Trophoblast cell (in vitro differentiated cells and primary cell): ENCODE measurements at regions not wholly inside any gene's neighbourhood (a gene's known extent, or its start where the extent isn't known, plus 50 kb on each side); places are given as distances from the start of the nearest gene placed in this dataset.

Experiments
- DNase-seq, 2 donors: peaks; one replicate each; pipeline ENCODE4 v3.0.0-alpha.2; 2016
- H2AFZ ChIP-seq: 2 replicates; pipeline ENCODE4 v1.6.1; 2013; ENCODE audit warnings: low read length, moderate library complexity, mild to moderate bottlenecking; ENCODE audit not compliant: insufficient read depth, poor library complexity
- H2AK5ac ChIP-seq: 2 replicates; pipeline ENCODE4 v1.6.1; 2013; ENCODE audit warnings: mild to moderate bottlenecking, low read length
- H2BK120ac ChIP-seq: 2 replicates; pipeline ENCODE4 v1.6.1; 2013; ENCODE audit warnings: low read length, mild to moderate bottlenecking, moderate library complexity; ENCODE audit not compliant: insufficient read depth, poor library complexity
- H2BK12ac ChIP-seq: 2 replicates; pipeline ENCODE4 v1.6.1; 2013; ENCODE audit warnings: mild to moderate bottlenecking, low read length, moderate library complexity
- H2BK5ac ChIP-seq: 2 replicates; pipeline ENCODE4 v1.6.1; 2013; ENCODE audit warnings: low read length, low read depth, moderate library complexity, mild to moderate bottlenecking; ENCODE audit not compliant: poor library complexity
- H3K14ac ChIP-seq: 2 replicates; pipeline ENCODE4 v1.6.1; 2013; ENCODE audit warnings: mild to moderate bottlenecking, low read length
- H3K18ac ChIP-seq: 2 replicates; pipeline ENCODE4 v1.6.1; 2013; ENCODE audit warnings: mild to moderate bottlenecking, low read length
- H3K23ac ChIP-seq: 2 replicates; pipeline ENCODE4 v1.6.1; 2013; ENCODE audit warnings: low read length
- H3K27ac ChIP-seq: 2 replicates; pipeline ENCODE4 v1.5.1; 2013; ENCODE audit warnings: low read depth, mild to moderate bottlenecking, inconsistent platforms, low read length, moderate library complexity
- H3K27me3 ChIP-seq: 2 replicates; pipeline ENCODE4 v1.6.1; 2013; ENCODE audit warnings: inconsistent platforms, mild to moderate bottlenecking, low read length, moderate library complexity; ENCODE audit not compliant: insufficient read depth
- H3K36me3 ChIP-seq, 2 experiments: 1 replicate in 1 of 2; 2 replicates in 1 of 2; pipeline ENCODE4 v1.6.1; 2013; ENCODE audit warnings: low read length in 2 of 2, mild to moderate bottlenecking in 2 of 2, moderate library complexity in 1 of 2; ENCODE audit not compliant: insufficient read depth in 2 of 2, control insufficient read depth in 1 of 2
- H3K4ac ChIP-seq: 2 replicates; pipeline ENCODE4 v1.6.1; 2013; ENCODE audit warnings: low read depth, mild to moderate bottlenecking, low read length, moderate library complexity
- H3K4me1 ChIP-seq, 2 experiments: 1 replicate in 1 of 2; 2 replicates in 1 of 2; pipeline ENCODE4 v1.6.1; 2013; ENCODE audit warnings: low read length in 2 of 2, mild to moderate bottlenecking in 2 of 2, moderate library complexity in 1 of 2; ENCODE audit not compliant: insufficient read depth in 2 of 2, control insufficient read depth in 1 of 2
- H3K4me2 ChIP-seq: 2 replicates; pipeline ENCODE4 v1.6.1; 2013; ENCODE audit warnings: inconsistent platforms, mild to moderate bottlenecking, low read length, moderate library complexity
- H3K4me3 ChIP-seq: 2 replicates; pipeline ENCODE4 v1.5.1; 2013; ENCODE audit warnings: mild to moderate bottlenecking, low read depth, low read length, inconsistent platforms
- H3K79me1 ChIP-seq: one replicate; pipeline ENCODE4 v1.6.1; 2013; ENCODE audit warnings: low read length
- H3K79me2 ChIP-seq: 2 replicates; pipeline ENCODE4 v1.6.1; 2013; ENCODE audit warnings: low read length, mild to moderate bottlenecking; ENCODE audit not compliant: control insufficient read depth, insufficient read depth, poor library complexity
- H3K9ac ChIP-seq: 2 replicates; pipeline ENCODE4 v1.6.1; 2013; ENCODE audit warnings: mild to moderate bottlenecking, low read length
- H3K9me3 ChIP-seq: 2 replicates; pipeline ENCODE4 v1.6.1; 2013; ENCODE audit warnings: low read depth, mild to moderate bottlenecking, control low read depth, inconsistent platforms, low read length; ENCODE audit not compliant: insufficient read depth
- H4K12ac ChIP-seq: 2 replicates; pipeline ENCODE4 v1.6.1; 2013; ENCODE audit warnings: low read depth, mild to moderate bottlenecking, low read length, moderate library complexity
- H4K8ac ChIP-seq: 2 replicates; pipeline ENCODE4 v1.6.1; 2013; ENCODE audit warnings: low read depth, mild to moderate bottlenecking, low read length, moderate library complexity
- H4K91ac ChIP-seq: one replicate; pipeline ENCODE4 v1.6.1; 2013; ENCODE audit warnings: low read depth, mild to moderate bottlenecking, low read length, moderate library complexity
- WGBS: extraction: QIAGEN DNeasy Blood & Tissue Kit; methylation state at CpG from one replicate; pipeline ENCODE4 v1.1.7; 2013; ENCODE audit warnings: missing lambda C conversion rate; ENCODE audit not compliant: insufficient read length, insufficient coverage; ENCODE audit errors: extremely low coverage; 5-methylcytosine and 5-hydroxymethylcytosine counted together

DNA sequence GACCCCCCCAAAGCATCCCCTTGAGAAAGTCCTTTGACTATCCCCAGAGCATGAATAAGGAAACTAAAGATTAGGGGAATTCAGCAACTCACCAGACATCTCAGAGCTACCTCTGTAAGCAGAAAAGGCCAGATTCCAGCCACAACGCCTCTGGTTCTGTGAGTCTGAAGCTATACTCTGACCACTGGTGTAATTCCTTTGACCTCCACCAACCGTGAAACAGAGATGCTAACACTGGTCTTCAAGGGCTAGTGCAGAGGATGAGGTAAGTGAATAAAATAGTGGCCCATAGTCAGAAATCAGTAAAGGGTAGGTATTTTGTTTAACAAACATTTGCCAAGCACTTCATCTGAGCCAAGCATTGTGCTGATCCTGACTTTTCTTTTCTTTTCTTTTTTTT is 353.4 kb downstream of the NPIPA8 start:
- Histone ChIP-seq H3K27ac (no peak overlapping the region), H2BK12ac (no peak overlapping the region), H3K23ac (no peak overlapping the region), H2AFZ (no peak overlapping the region), H3K18ac (no peak overlapping the region), H3K36me3 (no peaks in the 10 kb centered on the region), H3K4ac (no peak overlapping the region), H3K4me3 (no peak overlapping the region), H3K9ac (no peak overlapping the region), H3K27me3 (no peaks in the 10 kb centered on the region), H3K4me2 (no peak overlapping the region), H3K79me1 (no peaks in the 10 kb centered on the region), H3K9me3 (peaks cover 1% of the 10 kb centered on the region), H3K14ac (no peak overlapping the region), H3K4me1 (no peaks in the 10 kb centered on the region), H2BK120ac (no peak overlapping the region), H2BK5ac (no peak overlapping the region), H4K91ac (no peak overlapping the region), H4K8ac (no peak overlapping the region), H3K79me2 (no peaks in the 10 kb centered on the region), H2AK5ac (no peak overlapping the region), H4K12ac (no peak overlapping the region)
- WGBS, result no CpG with 5 or more reads among the region's 2 CpGs
- no peak for DNase-seq

DNA sequence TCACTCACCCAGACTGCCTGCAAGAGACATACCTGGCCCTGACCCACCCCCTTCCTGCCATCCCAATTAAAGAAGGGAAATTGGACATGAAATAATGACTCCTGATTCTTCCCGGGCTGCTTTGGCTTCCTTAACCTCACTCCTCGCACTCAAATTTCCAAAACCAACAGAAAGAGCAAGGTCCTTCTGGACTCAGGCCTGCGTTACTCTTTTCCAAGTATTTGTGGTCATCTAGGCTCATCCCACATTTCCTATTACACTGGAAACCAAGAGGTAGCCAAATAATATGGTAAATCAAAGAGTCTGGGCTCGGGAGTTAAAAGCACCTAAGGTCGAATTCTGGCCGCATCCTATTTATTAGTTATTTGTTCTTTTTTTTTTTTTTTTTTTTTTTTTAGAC is 359.3 kb downstream of the NPIPA8 start:
- no peak overlapping the region for H4K91ac ChIP-seq
- H2BK120ac ChIP-seq, result no peak overlapping the region
- no peaks in the 10 kb centered on the region for H3K27me3 ChIP-seq
- DNase-seq, result no peak
- H3K4me2 ChIP-seq, result no peak overlapping the region
- no peaks in the 10 kb centered on the region for H3K36me3 ChIP-seq
- H3K79me1 ChIP-seq, result no peaks in the 10 kb centered on the region
- H4K8ac ChIP-seq, result no peak overlapping the region
- no peak overlapping the region for H2BK12ac ChIP-seq
- no peaks in the 10 kb centered on the region for H3K4me1 ChIP-seq
- no peak overlapping the region for H3K4me3 ChIP-seq
- H3K4ac ChIP-seq, result no peak overlapping the region
- H3K18ac ChIP-seq, result no peak overlapping the region
- peaks cover 1% of the 10 kb centered on the region for H3K9me3 ChIP-seq
- H3K79me2 ChIP-seq, result no peaks in the 10 kb centered on the region
- H3K14ac ChIP-seq, result no peak overlapping the region
- H2BK5ac ChIP-seq, result no peak overlapping the region
- no peak overlapping the region for H2AFZ ChIP-seq
- no peak overlapping the region for H3K23ac ChIP-seq
- no peak overlapping the region for H3K9ac ChIP-seq
- no peak overlapping the region for H2AK5ac ChIP-seq
- WGBS, result no CpG with 5 or more reads among the region's 6 CpGs
- no peak overlapping the region for H3K27ac ChIP-seq
- no peak overlapping the region for H4K12ac ChIP-seq

DNA sequence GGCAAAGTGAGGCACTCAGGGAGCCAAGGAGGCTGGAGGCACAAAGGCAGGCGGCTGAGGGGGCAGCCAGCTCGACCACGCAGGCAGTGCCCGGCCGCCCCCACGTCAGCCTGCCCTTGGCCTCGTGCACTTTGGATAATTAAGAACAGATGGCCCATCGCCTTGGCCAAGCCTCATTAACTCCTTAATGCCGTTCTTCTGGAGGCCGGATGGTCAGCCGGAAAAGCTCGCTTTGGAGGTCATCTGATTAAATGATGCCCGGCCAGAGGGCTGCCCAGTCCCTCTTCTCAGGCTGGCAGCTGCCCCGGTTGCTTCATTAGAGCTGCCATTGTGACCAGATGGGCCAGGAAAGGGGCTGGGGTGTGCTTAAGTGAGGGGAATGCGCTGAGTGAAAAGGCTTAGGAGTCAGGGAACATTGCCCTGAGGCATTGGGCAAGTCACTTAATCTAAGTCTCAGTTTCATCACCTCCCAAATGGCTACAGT is 364.0 kb downstream of the NPIPA8 start:
- no peak overlapping the region for H2BK5ac ChIP-seq
- H3K27ac ChIP-seq, result no peak overlapping the region
- H3K27me3 ChIP-seq, result no peaks in the 10 kb centered on the region
- no peak overlapping the region for H4K91ac ChIP-seq
- H3K9me3 ChIP-seq, result no peaks in the 10 kb centered on the region
- H3K79me1 ChIP-seq, result no peaks in the 10 kb centered on the region
- DNase-seq, result no peak
- H2AK5ac ChIP-seq, result no peak overlapping the region
- H3K23ac ChIP-seq, result no peak overlapping the region
- no peaks in the 10 kb centered on the region for H3K36me3 ChIP-seq
- no peak overlapping the region for H2BK120ac ChIP-seq
- no peak overlapping the region for H3K14ac ChIP-seq
- H3K79me2 ChIP-seq, result no peaks in the 10 kb centered on the region
- H4K8ac ChIP-seq, result no peak overlapping the region
- H3K4me2 ChIP-seq, result no peak overlapping the region
- H3K4ac ChIP-seq, result no peak overlapping the region
- no peak overlapping the region for H2AFZ ChIP-seq
- H2BK12ac ChIP-seq, result no peak overlapping the region
- no peak overlapping the region for H3K18ac ChIP-seq
- WGBS, result no CpG with 5 or more reads among the region's 15 CpGs
- H3K4me1 ChIP-seq, result no peaks in the 10 kb centered on the region
- no peak overlapping the region for H3K9ac ChIP-seq
- no peak overlapping the region for H4K12ac ChIP-seq
- no peak overlapping the region for H3K4me3 ChIP-seq

DNA sequence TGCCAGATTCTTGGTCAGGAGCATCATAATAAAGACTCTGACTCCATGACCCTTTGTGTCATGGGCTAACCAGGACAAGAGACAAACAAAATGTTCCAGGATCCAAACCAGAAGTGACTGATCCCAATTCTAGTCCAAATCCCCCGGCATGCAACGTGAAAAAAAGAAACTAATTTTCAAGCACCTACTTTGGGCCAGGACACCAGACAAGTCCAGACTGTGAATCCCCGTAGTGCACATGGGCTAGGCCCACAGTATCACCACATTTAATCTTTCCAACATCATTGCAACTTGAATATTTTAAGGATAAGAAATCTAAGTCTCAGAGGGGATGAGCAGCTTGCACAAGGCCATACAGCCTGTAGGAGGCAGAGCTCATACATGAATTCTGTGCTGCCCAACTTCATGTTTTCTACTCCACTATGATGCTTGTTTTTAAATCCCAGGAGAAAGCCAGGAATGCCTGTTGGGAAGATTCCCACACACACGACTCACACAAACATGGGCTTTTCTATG is 365.7 kb downstream of the NPIPA8 start:
- H3K36me3 ChIP-seq, result no peaks in the 10 kb centered on the region
- no peak overlapping the region for H2BK12ac ChIP-seq
- no peak overlapping the region for H2AFZ ChIP-seq
- H4K91ac ChIP-seq, result no peak overlapping the region
- no peak overlapping the region for H2BK120ac ChIP-seq
- no peak overlapping the region for H2AK5ac ChIP-seq
- H3K79me2 ChIP-seq, result no peaks in the 10 kb centered on the region
- H3K27ac ChIP-seq, result no peak overlapping the region
- H4K8ac ChIP-seq, result no peak overlapping the region
- H3K4me1 ChIP-seq, result no peaks in the 10 kb centered on the region
- no peak for DNase-seq
- no peak overlapping the region for H2BK5ac ChIP-seq
- H3K27me3 ChIP-seq, result no peaks in the 10 kb centered on the region
- H4K12ac ChIP-seq, result no peak overlapping the region
- no CpG with 5 or more reads among the region's 4 CpGs for WGBS
- H3K79me1 ChIP-seq, result no peaks in the 10 kb centered on the region
- H3K4me2 ChIP-seq, result no peak overlapping the region
- no peak overlapping the region for H3K18ac ChIP-seq
- H3K9me3 ChIP-seq, result no peaks in the 10 kb centered on the region
- no peak overlapping the region for H3K14ac ChIP-seq
- no peak overlapping the region for H3K9ac ChIP-seq
- no peak overlapping the region for H3K4me3 ChIP-seq
- no peak overlapping the region for H3K23ac ChIP-seq
- H3K4ac ChIP-seq, result no peak overlapping the region
